Fibroblast of lung (primary cell): ENCODE measurements at regions not wholly inside any gene's neighbourhood (a gene's known extent, or its start where the extent isn't known, plus 50 kb on each side); places are given as distances from the start of the nearest gene placed in this dataset.

ENCODE experiments used
- CTCF ChIP-seq, 2 donors: IDR thresholded peaks in 1 of 2; conservative IDR thresholded peaks in 1 of 2; 1 replicate in 1 of 2; 2 replicates in 1 of 2; pipeline ENCODE4 v1.5.1; 2011 to 2012; ENCODE audit warnings: low read length in 2 of 2, control low read depth in 1 of 2, inconsistent platforms in 1 of 2, low read depth in 1 of 2, mild to moderate bottlenecking in 1 of 2
- EZH2 ChIP-seq: IDR thresholded peaks from 2 replicates; pipeline ENCODE4 v1.5.1; 2012; ENCODE audit warnings: low read length, control low read depth, mild to moderate bottlenecking; ENCODE audit errors: missing control alignments

GRCh38 chr18:72140007-72140406, 404.1 kb downstream of the CBLN2 start:
- no peak for TF ChIP-seq CTCF (conservative IDR thresholded peaks at IDR 0.05 in 1 of 2, IDR thresholded peaks at IDR 0.05 in 1 of 2; ENCODE audit: low read depth in 1 of 2, low read length in 2 of 2)
- TF ChIP-seq EZH2, result no peak
